AG04450 (cell line): ENCODE measurements at regions not wholly inside any gene's neighbourhood (a gene's known extent, or its start where the extent isn't known, plus 50 kb on each side); places are given as distances from the start of the nearest gene placed in this dataset.

Experiments
- CTCF ChIA-PET: fragments of 300-600, 350-600 bp; formaldehyde crosslinking; extraction: SDS; loops from one replicate; lab custom pipeline; 2022; ENCODE audit warnings: antibody characterized with exemption, inconsistent platforms; lab: Charles Lee
- POLR2A ChIA-PET: fragments of 350-600 bp; formaldehyde crosslinking; extraction: SDS; loops from one replicate; lab custom pipeline; 2021; ENCODE audit warnings: antibody characterized with exemption, inconsistent platforms; lab: Yijun Ruan, JAX
- DNase-seq: peaks from one replicate; pipeline ENCODE4 v3.0.0-alpha.2; 2011; ENCODE audit warnings: low read depth, low spot score
- H3K27ac ChIP-seq: one replicate; pipeline ENCODE4 v1.5.1; 2012; ENCODE audit warnings: low read depth, low read length, control low read depth
- H3K27me3 ChIP-seq: one replicate; pipeline ENCODE4 v1.6.0; 2012; ENCODE audit warnings: low read length; ENCODE audit not compliant: control insufficient read depth, insufficient read depth
- H3K4me3 ChIP-seq: 2 replicates; pipeline ENCODE4 v1.5.1; 2011; ENCODE audit warnings: mild to moderate bottlenecking, low read depth, low read length, control low read depth
- H3K9me3 ChIP-seq: 2 replicates; pipeline ENCODE4 v1.5.1; 2012; ENCODE audit warnings: low read length; ENCODE audit not compliant: control insufficient read depth, insufficient read depth
- CTCF ChIP-seq: IDR thresholded peaks from 2 replicates; pipeline ENCODE4 v1.5.1; 2011; ENCODE audit warnings: low read depth, low read length, control low read depth, inconsistent platforms

- ChIA-PET CTCF (no interaction called here), POLR2A (no interaction called here)
- DNase-seq, result no peak
- no peaks in the 10 kb centered on the region for H3K27me3 ChIP-seq
- TF ChIP-seq CTCF, result no peak
- no peak overlapping the region for H3K4me3 ChIP-seq
- no peak overlapping the region for H3K27ac ChIP-seq
- peaks cover 8% of the 10 kb centered on the region; the same call in 1 of the 2 replicates for H3K9me3 ChIP-seq
These were observed 317.1 kb upstream of the CHD6 start for GRCh38 chr20:41935259-41935791.

GRCh38 chr20:41932431-41932830 lies 314.3 kb upstream of the CHD6 start:
- ChIA-PET CTCF (interaction anchor here (0.6 kb wide), 1 partner anchor 227 kb away, joined by 3 read pairs; no protein-coding TSS in a partner anchor), POLR2A (no interaction called here)
- Histone ChIP-seq H3K27me3 (no peaks in the 10 kb centered on the region), H3K27ac (no peak overlapping the region), H3K9me3 (peaks cover 7% of the 10 kb centered on the region; the same call in 1 of the 2 replicates), H3K4me3 (no peak overlapping the region)
- no peak for TF ChIP-seq CTCF
- DNase-seq, result no peak

- no peak overlapping the region for H3K4me3 ChIP-seq
- no peaks in the 10 kb centered on the region for H3K27me3 ChIP-seq
- DNase-seq, result no peak
- H3K27ac ChIP-seq, result no peak overlapping the region
- H3K9me3 ChIP-seq, result peaks cover 7% of the 10 kb centered on the region; the same call in 1 of the 2 replicates
- ChIA-PET POLR2A (no interaction called here), CTCF (no interaction called here)
- TF ChIP-seq CTCF, result no peak
These were observed 309.5 kb upstream of the CHD6 start for GRCh38 chr20:41927655-41928054.

GRCh38 chr20:41927189-41927588 lies 309.0 kb upstream of the CHD6 start:
- no peaks in the 10 kb centered on the region for H3K27me3 ChIP-seq
- DNase-seq, result no peak
- TF ChIP-seq CTCF, result no peak
- POLR2A ChIA-PET, result no interaction called here
- CTCF ChIA-PET, result no interaction called here
- H3K27ac ChIP-seq, result no peak overlapping the region
- peaks cover 7% of the 10 kb centered on the region; the same call in 1 of the 2 replicates for H3K9me3 ChIP-seq
- no peak overlapping the region for H3K4me3 ChIP-seq

GRCh38 chr20:41925476-41925875 lies 307.3 kb upstream of the CHD6 start:
- CTCF ChIA-PET, result no interaction called here
- TF ChIP-seq CTCF, result no peak
- H3K9me3 ChIP-seq, result peaks cover 7% of the 10 kb centered on the region; the same call in 1 of the 2 replicates
- no peak for DNase-seq
- H3K4me3 ChIP-seq, result no peak overlapping the region
- H3K27me3 ChIP-seq, result no peaks in the 10 kb centered on the region
- H3K27ac ChIP-seq, result no peak overlapping the region
- POLR2A ChIA-PET, result no interaction called here
